GM23248 (cell line): ENCODE measurements at regions not wholly inside any gene's neighbourhood (a gene's known extent, or its start where the extent isn't known, plus 50 kb on each side); places are given as distances from the start of the nearest gene placed in this dataset.

Experiments
- EZH2 ChIP-seq: fragments of 200-600 bp; sonication (generic); IDR thresholded peaks from 2 replicates; pipeline ENCODE4 v1.6.1; 2018; ENCODE audit warnings: antibody characterized with exemption, mild to moderate bottlenecking; ENCODE audit not compliant: insufficient read depth, poor library complexity, severe bottlenecking
- EZH2phosphoT487 ChIP-seq: fragments of 200-600 bp; sonication (generic); IDR thresholded peaks from 2 replicates; pipeline ENCODE4 v1.6.1; 2018; ENCODE audit warnings: antibody characterized with exemption, moderate library complexity, mild to moderate bottlenecking, low read depth; ENCODE audit not compliant: insufficient read depth

DNA sequence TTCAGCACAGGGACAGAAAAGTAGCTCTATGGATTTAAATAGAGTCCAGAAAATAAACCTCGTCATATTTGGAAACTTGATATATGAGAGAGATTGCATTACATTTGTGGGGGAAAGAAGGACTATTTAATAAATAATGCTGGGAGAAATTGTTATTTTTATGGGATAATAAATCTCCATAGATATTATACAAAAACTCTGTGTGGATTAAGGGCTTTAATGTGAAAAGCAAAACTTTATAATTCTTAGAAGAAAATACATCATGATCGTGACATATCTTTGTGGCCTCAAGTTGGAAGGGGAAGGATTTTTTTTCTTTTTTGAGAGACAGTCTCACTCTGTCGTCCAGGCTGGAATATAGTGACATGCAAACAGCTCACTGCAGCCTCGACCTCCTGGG, 95.0 kb upstream of the LEP start:
- TF ChIP-seq EZH2 (no peak), EZH2phosphoT487 (no peak)
